GM18870 (cell line): ENCODE measurements at regions not wholly inside any gene's neighbourhood (a gene's known extent, or its start where the extent isn't known, plus 50 kb on each side); places are given as distances from the start of the nearest gene placed in this dataset.
"Not testable (repeated sequence)": the region's sequence is repeated elsewhere in the genome, so short reads cannot be mapped to it uniquely, and the experiment has no call there.

Experiments used
- ATAC-seq: cut with Tn5 transposase; IDR thresholded peaks from one replicate; pipeline ENCODE4 v1.9.1; 2021; ENCODE audit warnings: moderate library complexity; ENCODE audit not compliant: unreplicated experiment

DNA sequence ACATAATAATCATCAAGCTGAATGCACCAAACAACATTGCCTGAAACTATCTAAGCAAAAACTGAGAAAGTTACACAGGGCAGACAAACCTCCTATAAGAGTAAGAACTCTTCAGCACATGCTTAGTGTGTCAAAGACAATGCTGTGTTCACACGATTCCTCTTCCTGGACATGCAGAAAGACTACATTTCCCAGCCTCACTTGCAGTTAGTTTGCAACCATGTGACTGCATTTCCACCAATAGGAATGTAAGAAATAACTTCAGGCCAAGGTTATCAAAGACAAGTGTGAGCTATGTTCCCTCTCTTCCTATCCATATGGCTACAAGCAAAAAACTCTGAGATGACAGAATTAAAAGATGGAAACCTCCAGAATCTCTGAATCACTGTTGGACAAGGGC lies 109.8 kb downstream of the OTOP1 start:
- ATAC-seq, result not testable (repeated sequence)

DNA sequence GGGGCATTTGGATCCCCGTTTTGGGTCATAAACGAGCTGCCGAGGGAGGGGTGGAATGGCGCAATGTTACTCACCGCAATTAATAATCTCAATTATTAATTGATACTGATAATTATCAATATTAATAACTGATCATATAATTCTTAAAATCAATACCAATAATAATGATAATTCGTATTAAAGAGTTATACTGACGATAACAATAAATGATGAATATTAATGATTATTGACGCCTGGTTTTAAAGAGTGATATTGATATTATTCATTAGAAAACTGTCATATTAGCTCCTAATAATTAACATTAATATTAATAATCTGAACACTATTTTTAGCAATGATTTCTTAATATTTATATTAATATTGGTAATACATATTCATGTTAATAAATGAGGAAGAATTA lies 92.4 kb downstream of the OTOP1 start:
- ATAC-seq, result not testable (repeated sequence)

DNA sequence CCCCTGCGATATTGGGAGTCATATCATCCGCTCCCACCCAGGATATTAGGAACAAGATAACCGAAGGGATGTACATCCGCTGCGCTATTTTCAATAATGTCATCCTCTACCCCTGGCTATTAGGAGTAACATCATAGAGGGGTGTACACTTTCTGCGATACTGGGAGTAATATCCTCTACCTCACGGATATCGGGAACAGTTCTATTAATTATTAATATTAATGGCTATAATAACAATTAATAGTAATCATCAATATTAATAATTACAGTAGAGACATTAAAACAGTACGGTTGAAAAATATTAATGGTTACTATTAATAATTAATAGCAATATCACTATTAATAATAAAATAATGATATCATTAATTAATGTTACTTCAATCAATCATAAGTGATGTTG lies 90.1 kb downstream of the OTOP1 start:
- ATAC-seq, result not testable (repeated sequence)
